Psoas muscle (tissue), 7 donors: ENCODE measurements at regions not wholly inside any gene's neighbourhood (a gene's known extent, or its start where the extent isn't known, plus 50 kb on each side); places are given as distances from the start of the nearest gene placed in this dataset.

Experiments
- ATAC-seq, 4 donors: fragments of 200-7000 bp; cut with Tn5 transposase; one replicate each; pipeline ENCODE4 v1.9.1; 2020; ENCODE audit warnings: moderate library complexity in 3 of 4, mild to moderate bottlenecking in 2 of 4
- DNase-seq, 2 donors: peaks; one replicate each; pipeline ENCODE4 v3.0.0-alpha.2; 2020
- H3K27ac ChIP-seq: fragments of 200-600 bp; one replicate; pipeline ENCODE4 v1.8.0; 2022
- H3K27me3 ChIP-seq, 3 donors: fragments of 200-600 bp in 1 of 3; one replicate each; pipeline versions ENCODE4 v1.6.1 to v1.8.0; 2013 to 2022; ENCODE audit warnings: low read length in 2 of 3, mild to moderate bottlenecking in 2 of 3, moderate library complexity in 1 of 3; ENCODE audit not compliant: insufficient read depth in 3 of 3
- H3K36me3 ChIP-seq, 2 donors: fragments of 200-600 bp in 1 of 2; one replicate each; pipeline versions ENCODE4 v1.6.1 to v1.8.0; 2013 to 2022; ENCODE audit warnings: low read depth in 1 of 2, mild to moderate bottlenecking in 1 of 2, moderate library complexity in 1 of 2; ENCODE audit not compliant: insufficient read depth in 1 of 2
- H3K4me1 ChIP-seq: fragments of 200-600 bp; one replicate; pipeline ENCODE4 v1.8.0; 2022
- H3K4me3 ChIP-seq: fragments of 200-600 bp; one replicate; pipeline ENCODE4 v1.8.0; 2022; ENCODE audit warnings: mild to moderate bottlenecking
- H3K9me3 ChIP-seq: fragments of 200-600 bp; one replicate; pipeline ENCODE4 v1.8.0; 2022
- WGBS, 3 donors: extraction: QIAGEN DNeasy Blood & Tissue Kit; methylation state at CpG; one replicate each; pipeline versions ENCODE4 v1.1.6 to v1.1.7; 2013; 5-methylcytosine and 5-hydroxymethylcytosine counted together
- intact Hi-C, 2 donors: fragments of 100-400 bp; cut with DNase I; formaldehyde crosslinking; loops; one replicate each; pipeline versions ENCODE4 v1.11.0 to v1.14.2; 2022
- TF ChIP-seq, protein P1 (sequence below): fragments of 200-600 bp; IDR thresholded peaks from one replicate; pipeline ENCODE4 v1.8.0; 2022; ENCODE audit warnings: antibody characterized with exemption
- donor health status: healthy with polysubstance abuse.
- donor health status: DM: no; HTN: no; CAD: no; lungs with moderate emphysema.
- donor health status: Bipolar disorder and iron deficiency.
- donor health status: healthy.
- donor health status: DM: yes; HTN: yes; CAD: no.
- donor health status: DM: no; HTN: no; CAD: no.
- donor health status: DM: yes; HTN: yes; CAD: no.

DNA sequence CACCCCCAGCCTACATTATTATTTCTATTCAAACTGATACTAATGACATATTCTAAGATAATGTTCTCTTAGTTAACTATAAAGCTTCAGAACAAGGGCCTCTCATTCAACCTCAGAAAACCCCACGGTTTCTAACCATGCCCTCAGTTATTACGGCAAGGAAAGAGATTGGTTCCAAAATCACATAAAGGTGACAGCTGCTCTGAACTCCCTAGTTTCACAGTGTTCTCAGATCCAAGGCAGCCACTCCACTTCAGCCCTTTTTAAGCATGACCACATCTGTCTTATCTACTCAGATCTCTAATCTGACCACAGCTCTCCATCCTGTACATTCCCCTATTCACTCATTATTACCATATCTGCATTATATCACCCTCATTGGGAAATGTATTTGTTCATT is 98.8 kb upstream of the CEP85L start:
- Histone ChIP-seq H3K4me1 (peaks cover 36% of the 10 kb centered on the region), H3K4me3 (no peak overlapping the region), H3K27ac (no peak overlapping the region), H3K9me3 (no peaks in the 10 kb centered on the region), H3K36me3 (no peaks in the 10 kb centered on the region), H3K27me3 (no peaks in the 10 kb centered on the region)
- 56 to 75% (median 66%) methylated on average over 2 of the region's 2 CpGs for WGBS, 3 donors
- intact Hi-C loops, result no loop called here
- no peak for DNase-seq
- ATAC-seq, result no peak
- TF ChIP-seq, protein P1, sequence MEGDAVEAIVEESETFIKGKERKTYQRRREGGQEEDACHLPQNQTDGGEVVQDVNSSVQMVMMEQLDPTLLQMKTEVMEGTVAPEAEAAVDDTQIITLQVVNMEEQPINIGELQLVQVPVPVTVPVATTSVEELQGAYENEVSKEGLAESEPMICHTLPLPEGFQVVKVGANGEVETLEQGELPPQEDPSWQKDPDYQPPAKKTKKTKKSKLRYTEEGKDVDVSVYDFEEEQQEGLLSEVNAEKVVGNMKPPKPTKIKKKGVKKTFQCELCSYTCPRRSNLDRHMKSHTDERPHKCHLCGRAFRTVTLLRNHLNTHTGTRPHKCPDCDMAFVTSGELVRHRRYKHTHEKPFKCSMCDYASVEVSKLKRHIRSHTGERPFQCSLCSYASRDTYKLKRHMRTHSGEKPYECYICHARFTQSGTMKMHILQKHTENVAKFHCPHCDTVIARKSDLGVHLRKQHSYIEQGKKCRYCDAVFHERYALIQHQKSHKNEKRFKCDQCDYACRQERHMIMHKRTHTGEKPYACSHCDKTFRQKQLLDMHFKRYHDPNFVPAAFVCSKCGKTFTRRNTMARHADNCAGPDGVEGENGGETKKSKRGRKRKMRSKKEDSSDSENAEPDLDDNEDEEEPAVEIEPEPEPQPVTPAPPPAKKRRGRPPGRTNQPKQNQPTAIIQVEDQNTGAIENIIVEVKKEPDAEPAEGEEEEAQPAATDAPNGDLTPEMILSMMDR, result no peak

DNA sequence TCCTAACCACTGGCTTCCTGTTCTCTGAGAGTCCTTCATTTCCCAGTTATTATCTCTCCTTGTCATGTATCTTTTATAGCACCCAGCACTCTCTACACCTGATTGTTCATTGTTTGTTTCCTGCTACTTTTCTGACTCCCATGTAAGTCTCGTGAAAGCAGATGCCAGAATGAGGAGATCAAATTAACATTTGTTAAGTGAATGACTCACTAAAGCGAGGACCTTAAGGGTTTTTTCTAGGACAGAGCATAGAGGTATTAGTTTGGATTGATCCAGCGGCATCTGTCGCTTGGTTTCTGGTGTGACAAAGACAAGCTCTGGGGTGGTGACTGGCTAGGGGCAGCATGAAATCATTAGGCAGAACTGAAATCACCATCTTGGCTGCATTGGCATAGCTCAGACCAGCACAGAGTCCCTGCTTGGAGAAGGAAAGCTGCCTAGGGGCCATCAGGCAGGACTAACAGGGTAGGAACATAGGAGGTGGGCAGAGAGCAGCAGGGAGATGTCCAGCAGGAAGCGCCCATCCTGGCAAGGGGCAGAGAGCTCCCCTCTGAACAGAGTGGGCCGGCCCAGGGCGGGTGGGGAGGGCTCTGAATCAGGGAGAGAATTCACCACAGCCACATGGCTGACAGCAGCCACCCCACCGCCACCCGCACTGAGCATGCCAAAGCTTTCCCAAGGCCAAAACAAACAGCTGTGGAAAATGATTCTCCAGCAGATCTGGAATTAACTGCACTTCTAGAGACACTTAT is 97.1 kb upstream of the CEP85L start:
- Histone ChIP-seq H3K4me1 (peaks cover 43% of the 10 kb centered on the region), H3K36me3 (no peaks in the 10 kb centered on the region), H3K4me3 (peak overlapping the region; percentile 37), H3K27ac (peak overlapping the region; percentile 81), H3K27me3 (no peaks in the 10 kb centered on the region), H3K9me3 (no peaks in the 10 kb centered on the region)
- WGBS, 3 donors, result 14 to 32% (median 22%) methylated on average over 9 of the region's 9 CpGs
- TF ChIP-seq, protein P1, result no peak
- intact Hi-C loops, result loop anchor here (5.0 kb wide), 2 partner anchors 41 to 81 kb away; no protein-coding TSS in a partner anchor
- DNase-seq (peak; percentile 69 to 85), ATAC-seq (peak; percentile 74 to 83 (median 82))

DNA sequence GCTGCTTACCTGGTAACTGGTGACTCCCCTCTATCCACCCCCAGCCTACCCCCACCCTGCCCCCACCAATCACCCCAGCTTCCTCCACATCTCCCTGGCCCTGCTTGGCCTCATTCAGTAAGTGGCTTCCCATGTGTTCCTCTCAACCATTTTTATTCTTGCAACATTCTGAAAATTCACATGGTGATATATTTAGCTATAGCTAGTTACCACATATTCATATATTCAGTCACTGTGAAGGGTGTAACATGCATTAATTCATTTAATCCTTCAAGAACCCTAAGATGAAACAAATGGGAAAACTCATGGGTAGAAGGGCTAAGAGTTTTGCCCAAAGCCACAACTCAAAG is 95.4 kb upstream of the CEP85L start:
- Histone ChIP-seq H3K36me3 (no peaks in the 10 kb centered on the region), H3K27ac (peak overlapping the region; percentile 81), H3K27me3 (no peaks in the 10 kb centered on the region), H3K9me3 (no peaks in the 10 kb centered on the region), H3K4me3 (no peak overlapping the region), H3K4me1 (peaks cover 44% of the 10 kb centered on the region)
- intact Hi-C loops, result loop anchor here (5.0 kb wide), 2 partner anchors 39 to 79 kb away; no protein-coding TSS in a partner anchor
- TF ChIP-seq, protein P1, result no peak
- DNase-seq, result no peak
- ATAC-seq, result no peak

DNA sequence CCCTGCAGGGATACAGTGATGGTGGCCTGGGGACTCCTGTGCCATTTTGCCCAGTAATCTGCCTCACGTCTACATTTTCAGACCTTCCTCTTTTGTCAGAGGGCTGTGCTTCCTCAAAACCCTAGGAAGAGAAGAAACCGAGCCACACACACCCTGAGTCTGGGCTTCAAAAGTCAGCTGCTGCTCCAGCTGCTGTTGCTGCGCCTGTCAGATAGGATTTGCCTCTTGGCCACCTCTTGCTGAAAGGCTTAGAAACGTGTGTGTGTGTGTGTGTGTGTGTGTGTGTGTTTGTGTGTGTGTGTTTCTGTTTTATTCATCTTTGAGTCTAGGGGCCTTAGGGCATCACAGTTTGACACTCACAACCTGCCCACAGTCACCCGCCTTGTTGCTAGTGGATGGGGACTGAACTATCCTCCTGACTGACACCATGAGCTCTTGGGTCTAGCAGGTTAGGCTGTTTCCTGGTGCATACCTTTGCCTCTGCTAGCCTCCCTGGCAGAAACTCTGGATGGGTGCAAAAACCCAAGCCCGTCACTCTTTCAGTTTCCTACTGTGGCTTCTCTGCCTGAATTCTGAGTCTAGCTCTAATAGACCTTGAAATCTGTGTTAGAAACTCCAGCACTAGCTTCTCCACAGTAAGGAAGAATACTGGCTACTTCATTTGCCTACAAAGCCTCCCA is 94.9 kb upstream of the CEP85L start:
- H3K27ac ChIP-seq, result peak overlapping the region; percentile 81
- H3K9me3 ChIP-seq, result no peaks in the 10 kb centered on the region
- H3K27me3 ChIP-seq, result no peaks in the 10 kb centered on the region
- peaks cover 44% of the 10 kb centered on the region for H3K4me1 ChIP-seq
- DNase-seq, result no peak
- no peaks in the 10 kb centered on the region for H3K36me3 ChIP-seq
- TF ChIP-seq, protein P1, result no peak
- no peak for ATAC-seq
- H3K4me3 ChIP-seq, result no peak overlapping the region
- intact Hi-C loops, result loop anchor here (5.0 kb wide), 2 partner anchors 39 to 79 kb away; no protein-coding TSS in a partner anchor
- 68 to 76% (median 70%) methylated on average over 6 of the region's 6 CpGs for WGBS, 3 donors
